ENCODE measurements at regions not wholly inside any gene's neighbourhood (a gene's known extent, or its start where the extent isn't known, plus 50 kb on each side); places are given as distances from the start of the nearest gene placed in this dataset.

DNA sequence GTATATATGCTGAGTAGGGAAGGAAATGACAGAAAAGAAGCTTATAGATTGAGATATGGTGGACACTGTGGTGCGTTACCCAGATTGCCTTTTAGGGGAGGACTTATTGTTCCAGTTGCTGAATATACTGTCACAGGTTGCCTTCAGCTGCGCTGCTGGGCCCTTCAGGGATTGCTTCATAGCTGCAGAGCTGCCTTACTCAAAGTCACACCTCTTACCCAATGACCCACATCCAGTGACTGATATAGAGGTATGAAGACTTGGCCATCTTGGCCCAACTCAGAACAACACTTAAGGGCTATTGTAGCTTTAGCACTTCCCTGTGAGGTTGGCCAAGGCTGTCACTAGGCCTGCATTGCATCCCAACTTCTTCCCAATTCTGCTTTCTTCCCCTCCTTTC, 63.4 kb upstream of the TMEM164 start:
- no peak for FAIRE-seq
- no peak overlapping the region for H3K27ac ChIP-seq (ENCODE audit: low read depth in 2 of 2, low read length in 2 of 2)

DNA sequence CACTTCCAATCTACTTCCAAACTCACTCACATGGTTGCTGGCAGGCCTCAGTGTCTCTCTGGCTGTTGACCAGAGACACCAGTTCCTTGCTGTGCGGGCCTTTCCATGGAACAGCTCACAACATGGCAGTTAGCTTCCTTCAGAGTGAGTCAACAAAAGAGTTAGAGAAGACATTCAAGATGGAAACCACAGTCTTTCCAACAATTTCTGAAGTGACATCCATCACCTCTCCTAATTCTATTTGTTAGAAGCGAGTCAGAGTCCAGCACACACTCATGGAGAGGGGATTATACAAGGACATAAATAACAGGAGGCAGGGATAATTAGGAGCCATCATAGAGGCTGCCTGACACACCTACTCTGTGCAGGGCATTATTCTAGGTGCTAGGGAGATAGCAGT, 62.5 kb upstream of the TMEM164 start:
- H3K36me3 ChIP-seq (ENCODE audit: control insufficient read depth in 2 of 3, insufficient read depth in 3 of 3, low read length in 3 of 3), result no peaks in the 10 kb centered on the region
- intact Hi-C loops (cut with DNase I), result no loop called here
- TF ChIP-seq, protein P1, sequence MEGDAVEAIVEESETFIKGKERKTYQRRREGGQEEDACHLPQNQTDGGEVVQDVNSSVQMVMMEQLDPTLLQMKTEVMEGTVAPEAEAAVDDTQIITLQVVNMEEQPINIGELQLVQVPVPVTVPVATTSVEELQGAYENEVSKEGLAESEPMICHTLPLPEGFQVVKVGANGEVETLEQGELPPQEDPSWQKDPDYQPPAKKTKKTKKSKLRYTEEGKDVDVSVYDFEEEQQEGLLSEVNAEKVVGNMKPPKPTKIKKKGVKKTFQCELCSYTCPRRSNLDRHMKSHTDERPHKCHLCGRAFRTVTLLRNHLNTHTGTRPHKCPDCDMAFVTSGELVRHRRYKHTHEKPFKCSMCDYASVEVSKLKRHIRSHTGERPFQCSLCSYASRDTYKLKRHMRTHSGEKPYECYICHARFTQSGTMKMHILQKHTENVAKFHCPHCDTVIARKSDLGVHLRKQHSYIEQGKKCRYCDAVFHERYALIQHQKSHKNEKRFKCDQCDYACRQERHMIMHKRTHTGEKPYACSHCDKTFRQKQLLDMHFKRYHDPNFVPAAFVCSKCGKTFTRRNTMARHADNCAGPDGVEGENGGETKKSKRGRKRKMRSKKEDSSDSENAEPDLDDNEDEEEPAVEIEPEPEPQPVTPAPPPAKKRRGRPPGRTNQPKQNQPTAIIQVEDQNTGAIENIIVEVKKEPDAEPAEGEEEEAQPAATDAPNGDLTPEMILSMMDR (IDR thresholded peaks at IDR 0.05; ENCODE audit: borderline replicate concordance, extremely low read depth, insufficient read depth), result no peak
- no peaks in the 10 kb centered on the region for H3K9me3 ChIP-seq (ENCODE audit: control insufficient read depth in 2 of 3, insufficient read depth in 1 of 3, low read length in 3 of 3)
- DNase-seq, result no peak
- no peak overlapping the region for H3K4me3 ChIP-seq (ENCODE audit: low read length in 3 of 3)
- no peaks in the 10 kb centered on the region for H3K27me3 ChIP-seq (ENCODE audit: control insufficient read depth, insufficient read depth, low read length)
- H3K27ac ChIP-seq (ENCODE audit: low read depth in 2 of 2, low read length in 2 of 2), result no peak overlapping the region
- no peak for FAIRE-seq
- no peak overlapping the region for H3K9ac ChIP-seq (ENCODE audit: low read length in 3 of 3)
- no peaks in the 10 kb centered on the region for H3K4me1 ChIP-seq (ENCODE audit: control insufficient read depth in 2 of 3, insufficient read depth in 2 of 3, low read depth in 1 of 3, low read length in 3 of 3)

More for the DNA sequence above, 63.4 kb upstream of the TMEM164 start:
- Histone ChIP-seq H3K9ac (ENCODE audit: low read length in 3 of 3) (no peak overlapping the region), H3K4me3 (ENCODE audit: low read length in 3 of 3) (no peak overlapping the region), H3K9me3 (ENCODE audit: control insufficient read depth in 2 of 3, insufficient read depth in 1 of 3, low read length in 3 of 3) (no peaks in the 10 kb centered on the region), H3K36me3 (ENCODE audit: control insufficient read depth in 2 of 3, insufficient read depth in 3 of 3, low read length in 3 of 3) (no peaks in the 10 kb centered on the region), H3K4me1 (ENCODE audit: control insufficient read depth in 2 of 3, insufficient read depth in 2 of 3, low read depth in 1 of 3, low read length in 3 of 3) (no peaks in the 10 kb centered on the region), H3K27me3 (ENCODE audit: control insufficient read depth, insufficient read depth, low read length) (no peaks in the 10 kb centered on the region)
- intact Hi-C loops (cut with DNase I), result no loop called here
- DNase-seq, result no peak
- TF ChIP-seq, protein P1 (IDR thresholded peaks at IDR 0.05; ENCODE audit: borderline replicate concordance, extremely low read depth, insufficient read depth), result no peak

DNA sequence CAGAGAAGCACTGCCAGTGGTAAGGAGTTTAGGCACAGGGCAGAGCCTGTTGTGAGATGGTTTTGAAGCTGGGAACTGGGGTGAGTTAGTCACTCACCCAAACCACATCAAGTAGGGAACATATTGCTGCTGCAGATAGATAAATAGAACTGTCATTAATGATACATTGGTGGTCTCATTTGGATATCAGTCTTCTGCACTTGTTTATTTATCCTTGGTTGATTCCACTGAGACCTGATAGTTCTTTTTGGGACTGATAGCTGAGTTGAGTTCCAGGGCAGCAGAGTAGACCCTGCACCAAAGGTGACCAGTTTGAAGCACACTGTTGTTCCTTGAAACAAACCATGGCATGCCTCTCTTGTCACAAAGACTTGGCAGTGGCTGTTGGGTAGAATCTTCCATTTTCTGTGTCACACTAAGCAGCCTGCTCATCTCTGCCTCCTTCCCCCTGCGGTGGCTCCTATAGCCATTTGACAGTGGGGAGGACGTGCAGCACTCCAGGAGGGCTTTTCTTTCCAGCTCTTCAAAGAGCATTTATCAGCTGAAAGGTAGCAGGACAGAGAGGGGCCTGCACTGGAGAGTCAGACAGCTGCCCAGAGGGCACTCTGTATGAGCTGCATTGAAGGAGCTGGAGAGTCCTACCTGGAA, 59.7 kb upstream of the TMEM164 start:
- TF ChIP-seq, protein P1 (IDR thresholded peaks at IDR 0.05; ENCODE audit: borderline replicate concordance, extremely low read depth, insufficient read depth), result no peak
- FAIRE-seq (no peak), DNase-seq (no peak)

DNA sequence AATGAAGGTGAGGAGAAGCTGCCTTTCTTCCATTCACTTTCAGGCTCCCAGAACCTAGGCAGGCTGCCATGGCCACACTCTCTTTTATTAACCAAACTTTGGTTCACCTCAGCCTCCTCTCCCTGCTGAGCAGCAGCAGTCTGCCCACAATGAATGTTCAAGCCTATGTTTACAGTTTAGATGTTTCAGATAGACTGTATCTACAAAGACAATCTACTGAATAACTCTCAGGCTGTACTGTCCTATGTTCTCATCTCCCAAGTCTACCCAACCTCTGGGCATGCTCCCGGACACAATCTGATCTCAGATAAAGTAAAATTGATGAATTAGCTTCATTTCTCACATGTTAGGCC, 59.2 kb upstream of the TMEM164 start:
- FAIRE-seq (no peak), DNase-seq (no peak)
- intact Hi-C loops (cut with DNase I), result no loop called here
- no peaks in the 10 kb centered on the region for H3K4me1 ChIP-seq (ENCODE audit: control insufficient read depth in 2 of 3, insufficient read depth in 2 of 3, low read depth in 1 of 3, low read length in 3 of 3)
- H3K27ac ChIP-seq (ENCODE audit: low read depth in 2 of 2, low read length in 2 of 2), result no peak overlapping the region
- H3K4me3 ChIP-seq (ENCODE audit: low read length in 3 of 3), result no peak overlapping the region
- H3K9me3 ChIP-seq (ENCODE audit: control insufficient read depth in 2 of 3, insufficient read depth in 1 of 3, low read length in 3 of 3), result no peaks in the 10 kb centered on the region
- TF ChIP-seq, protein P1 (IDR thresholded peaks at IDR 0.05; ENCODE audit: borderline replicate concordance, extremely low read depth, insufficient read depth), result no peak
- no peaks in the 10 kb centered on the region for H3K27me3 ChIP-seq (ENCODE audit: control insufficient read depth, insufficient read depth, low read length)
- no peaks in the 10 kb centered on the region for H3K36me3 ChIP-seq (ENCODE audit: control insufficient read depth in 2 of 3, insufficient read depth in 3 of 3, low read length in 3 of 3)
- H3K9ac ChIP-seq (ENCODE audit: low read length in 3 of 3), result no peak overlapping the region

More for the DNA sequence above, 59.7 kb upstream of the TMEM164 start:
- H3K4me1 ChIP-seq (ENCODE audit: control insufficient read depth in 2 of 3, insufficient read depth in 2 of 3, low read depth in 1 of 3, low read length in 3 of 3), result no peaks in the 10 kb centered on the region
- no peak overlapping the region for H3K4me3 ChIP-seq (ENCODE audit: low read length in 3 of 3)
- no peak overlapping the region for H3K9ac ChIP-seq (ENCODE audit: low read length in 3 of 3)
- H3K9me3 ChIP-seq (ENCODE audit: control insufficient read depth in 2 of 3, insufficient read depth in 1 of 3, low read length in 3 of 3), result no peaks in the 10 kb centered on the region
- H3K27me3 ChIP-seq (ENCODE audit: control insufficient read depth, insufficient read depth, low read length), result no peaks in the 10 kb centered on the region
- no peaks in the 10 kb centered on the region for H3K36me3 ChIP-seq (ENCODE audit: control insufficient read depth in 2 of 3, insufficient read depth in 3 of 3, low read length in 3 of 3)
- no peak overlapping the region for H3K27ac ChIP-seq (ENCODE audit: low read depth in 2 of 2, low read length in 2 of 2)
- intact Hi-C loops (cut with DNase I), result no loop called here
